SIG-M5 (cell line): ENCODE measurements at regions not wholly inside any gene's neighbourhood (a gene's known extent, or its start where the extent isn't known, plus 50 kb on each side); places are given as distances from the start of the nearest gene placed in this dataset.
"Not testable (repeated sequence)": the region's sequence is repeated elsewhere in the genome, so short reads cannot be mapped to it uniquely, and the experiment has no call there.

ENCODE experiments used
- DNase-seq: peaks from one replicate; lab custom pipeline; 2025; lab: John Stamatoyannopoulos, UW

GRCh38 chr5:153267506-153267905 is 223.0 kb upstream of the GRIA1 start:
- DNase-seq: no peak

DNA sequence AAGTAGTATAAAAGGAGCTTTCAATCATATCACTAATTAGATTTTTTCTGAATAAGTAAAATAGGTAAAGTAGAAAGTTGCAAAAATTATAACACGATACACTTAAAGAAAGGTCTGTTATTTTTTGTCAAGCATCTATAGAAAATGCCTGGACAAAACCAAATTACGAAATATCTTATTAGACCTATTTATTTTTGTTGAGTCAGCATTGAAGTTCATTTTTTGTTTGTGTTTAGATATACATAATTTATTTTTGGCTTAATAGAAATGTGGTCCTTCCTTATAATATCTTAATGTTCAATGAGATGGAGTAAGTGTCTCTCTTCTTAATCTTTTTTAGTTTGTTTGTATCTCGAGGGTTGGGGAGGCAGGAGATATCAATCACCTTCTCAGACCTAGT is 214.8 kb upstream of the GRIA1 start:
- DNase-seq: no peak

- no peak for DNase-seq
Measured at GRCh38 chr5:153276151-153276550, 214.3 kb upstream of the GRIA1 start.

DNA sequence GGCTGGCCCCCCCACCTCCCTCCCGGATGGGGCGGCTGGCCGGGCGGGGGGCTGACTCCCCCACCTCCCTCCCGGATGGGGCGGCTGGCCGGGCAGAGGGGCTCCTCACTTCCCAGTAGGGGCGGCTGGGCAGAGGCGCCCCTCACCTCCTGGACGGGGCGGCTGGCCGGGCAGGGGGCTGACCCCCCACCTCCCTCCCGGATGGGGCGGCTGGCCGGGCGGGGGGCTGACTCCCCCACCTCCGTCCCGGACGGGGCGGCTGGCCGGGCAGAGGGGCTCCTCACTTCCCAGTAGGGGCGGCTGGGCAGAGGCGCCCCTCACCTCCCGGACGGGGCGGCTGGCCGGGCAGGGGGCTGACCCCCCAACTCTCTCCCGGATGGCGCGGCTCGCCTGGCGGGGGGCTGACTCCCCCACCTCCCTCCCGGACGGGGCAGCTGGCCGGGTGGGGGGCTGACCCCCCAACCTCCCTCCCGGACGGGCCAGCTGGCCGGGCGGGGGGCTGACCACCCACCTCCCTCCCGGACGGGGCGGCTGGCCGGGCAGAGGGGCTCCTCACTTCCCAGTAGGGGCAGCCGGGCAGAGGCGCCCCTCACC is 194.1 kb upstream of the GRIA1 start:
- not testable (repeated sequence) for DNase-seq

GRCh38 chr5:153299891-153300290 is 190.6 kb upstream of the GRIA1 start:
- DNase-seq: no peak

DNA sequence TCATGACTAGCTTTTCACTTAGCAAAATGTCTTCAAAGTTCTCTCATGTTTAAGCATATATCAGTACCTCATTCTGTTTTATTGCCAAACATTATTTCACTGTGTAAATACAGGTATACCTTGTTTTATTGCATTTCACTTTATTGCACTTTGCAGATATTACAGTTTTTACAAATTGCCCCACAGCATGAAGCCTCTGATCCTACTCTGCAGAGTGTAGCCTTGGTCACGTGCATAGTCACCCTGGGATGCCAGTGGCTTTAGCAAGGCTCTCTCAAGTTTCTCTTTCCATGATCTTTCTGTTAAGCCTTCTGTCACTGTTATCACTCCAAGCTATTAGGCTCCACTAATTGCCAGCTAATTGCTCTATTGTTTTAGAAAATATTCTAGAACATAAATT is 182.2 kb upstream of the GRIA1 start:
- no peak for DNase-seq

- DNase-seq: no peak
Measured at GRCh38 chr5:153318556-153318955, 171.9 kb upstream of the GRIA1 start.

- DNase-seq: no peak
Measured at GRCh38 chr5:153321478-153321877, 169.0 kb upstream of the GRIA1 start.

DNA sequence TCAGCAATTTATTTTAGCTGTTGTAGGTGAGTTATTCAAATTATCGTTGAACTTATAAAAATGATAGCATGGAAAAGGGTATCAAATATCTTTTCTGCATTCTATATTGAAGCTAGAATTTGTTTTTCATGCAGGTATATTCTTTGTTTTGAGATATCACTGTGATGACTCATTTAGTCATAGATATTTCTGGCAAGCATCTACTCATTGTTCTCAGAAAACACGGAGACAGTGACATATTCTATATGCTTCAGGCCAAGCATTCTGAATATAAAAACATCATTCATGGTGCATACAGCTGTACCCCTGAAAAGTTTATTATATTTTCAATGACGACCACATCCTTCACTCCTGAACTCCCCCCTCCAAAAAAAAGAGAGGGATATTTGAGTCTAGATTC is 150.3 kb upstream of the GRIA1 start:
- DNase-seq: no peak

DNA sequence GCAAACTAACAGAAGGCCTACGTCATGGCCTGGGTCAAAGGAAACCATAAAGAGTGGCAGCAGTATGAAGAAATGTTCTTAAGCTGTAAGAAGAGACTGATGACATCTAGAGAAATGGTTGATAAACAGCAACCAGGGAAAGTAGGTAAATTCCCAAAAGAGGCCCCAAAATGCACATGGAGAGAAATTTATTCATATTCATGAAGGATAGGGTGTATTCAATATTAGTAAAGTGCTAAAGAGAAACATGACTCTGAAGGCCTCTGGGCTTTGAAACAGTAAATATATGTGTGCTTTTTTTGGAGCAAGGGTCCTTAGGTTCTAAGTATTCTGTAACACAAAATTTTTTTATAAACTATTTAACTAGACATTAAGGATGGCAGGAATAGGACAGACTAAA is 149.7 kb upstream of the GRIA1 start:
- no peak for DNase-seq

DNA sequence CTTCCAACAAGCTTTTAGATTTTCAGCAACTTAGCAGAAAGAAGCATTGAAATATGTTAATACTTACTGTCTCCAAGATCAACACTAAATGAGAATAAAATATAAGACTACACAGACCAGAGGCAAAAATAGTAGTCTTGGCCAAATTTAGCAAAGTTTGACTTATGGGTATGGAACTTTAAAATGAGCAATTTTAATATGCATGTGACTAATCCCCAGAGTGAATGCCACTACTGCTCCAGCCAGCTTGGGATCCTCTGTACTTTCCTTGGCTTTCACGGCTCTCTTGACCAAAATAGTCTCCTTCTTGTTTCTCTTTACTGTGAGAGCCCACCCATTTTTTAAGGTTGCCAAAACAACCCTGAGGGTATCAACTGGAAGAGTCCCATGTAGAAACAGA is 148.0 kb upstream of the GRIA1 start:
- DNase-seq: no peak

- no peak for DNase-seq
Measured at GRCh38 chr5:153347611-153348010, 142.9 kb upstream of the GRIA1 start.

DNA sequence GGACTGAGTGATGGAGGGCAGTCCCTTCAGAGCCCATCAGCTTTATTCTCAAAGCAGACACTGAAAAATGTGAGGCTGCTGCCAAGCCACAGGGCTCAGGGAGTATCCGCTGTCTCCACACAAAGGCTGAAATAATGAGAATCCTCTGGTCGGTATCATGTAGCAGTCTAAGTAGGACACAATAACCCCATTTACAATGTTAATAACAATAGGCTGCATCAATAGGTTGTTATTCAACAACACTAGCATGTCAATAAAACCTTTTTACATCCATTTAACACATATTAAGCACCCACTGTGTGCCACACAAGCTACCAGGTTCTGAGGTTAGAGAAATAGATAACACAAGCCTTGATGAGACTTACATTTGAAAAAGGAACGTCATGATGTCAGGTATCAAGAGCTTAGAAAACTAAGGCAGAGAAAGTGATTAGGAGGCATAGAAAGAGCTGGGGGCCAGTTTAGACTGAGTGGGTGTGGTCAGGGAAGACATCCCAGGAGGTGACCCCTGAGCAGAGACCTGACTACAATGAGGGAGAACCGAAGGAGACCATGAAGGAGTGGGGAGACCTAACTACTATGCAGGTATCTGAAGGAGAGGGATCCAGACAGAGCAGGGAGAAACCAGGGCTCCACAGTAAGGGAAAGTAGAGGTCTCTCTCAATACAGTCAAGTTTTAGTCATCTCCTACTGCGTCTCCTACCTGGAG is 140.1 kb upstream of the GRIA1 start:
- DNase-seq: no peak

GRCh38 chr5:153352685-153353219 is 137.7 kb upstream of the GRIA1 start:
- DNase-seq: no peak

DNA sequence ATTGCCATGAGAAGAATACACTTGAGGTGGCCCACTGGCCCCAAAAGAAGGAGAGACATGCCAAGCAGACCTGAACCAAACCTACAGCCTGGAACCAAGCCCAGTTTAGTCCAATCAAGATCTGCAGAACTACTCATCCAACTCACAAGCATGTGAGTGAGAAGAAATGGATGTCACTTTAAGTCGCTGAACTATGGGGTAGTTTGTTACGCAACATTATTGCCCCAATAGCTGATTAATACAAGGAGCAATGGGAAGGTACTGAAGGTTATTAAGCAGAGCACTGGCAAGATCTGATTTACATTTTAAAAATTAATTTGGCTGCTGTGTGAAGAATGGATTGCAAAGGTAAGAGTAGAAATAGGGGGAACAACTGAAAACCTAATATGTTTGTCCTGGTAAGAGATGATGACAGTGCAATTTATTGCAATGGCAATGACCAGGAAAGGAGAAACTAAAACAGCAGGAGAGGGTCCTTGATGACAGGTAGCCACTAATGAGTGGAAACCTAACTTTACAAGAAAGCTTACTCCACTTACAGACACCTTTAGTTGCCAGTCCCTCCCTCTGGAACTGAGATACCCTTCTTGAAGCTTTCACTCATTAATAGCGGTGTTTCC is 132.9 kb upstream of the GRIA1 start:
- DNase-seq: no peak

- DNase-seq: no peak
Measured at GRCh38 chr5:153358315-153358976, 132.0 kb upstream of the GRIA1 start.

GRCh38 chr5:153360860-153361259 is 129.6 kb upstream of the GRIA1 start:
- no peak for DNase-seq

DNA sequence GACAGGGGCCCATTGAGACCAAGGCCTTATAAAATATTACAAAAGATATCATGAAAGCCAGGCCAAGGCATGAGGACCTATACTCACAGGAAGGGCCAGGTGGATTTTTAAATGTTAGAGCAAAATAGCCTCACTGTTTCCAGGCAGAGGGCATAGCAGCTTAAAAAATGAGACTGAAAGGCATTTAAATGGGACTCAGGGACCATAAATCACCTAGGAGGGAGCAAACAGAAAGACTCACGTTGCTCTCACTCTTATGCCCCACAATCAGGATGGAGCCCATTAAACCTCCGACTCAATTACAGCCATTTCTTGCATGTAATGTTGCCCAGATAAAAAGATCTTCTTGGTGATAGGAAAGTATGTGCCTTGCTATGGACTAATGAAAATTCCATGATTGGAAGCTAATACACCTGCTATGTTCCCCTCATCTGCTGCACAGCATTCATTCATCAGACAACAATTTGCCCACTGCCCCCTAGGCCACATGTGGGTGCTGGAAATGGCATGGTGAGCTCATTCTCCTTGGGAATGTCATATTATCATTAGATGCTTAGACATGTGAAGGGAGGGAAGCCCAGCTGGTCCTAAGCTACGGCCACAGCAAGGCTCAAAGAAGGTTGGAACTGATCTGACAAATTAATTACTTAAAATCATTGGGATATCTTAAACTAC is 128.6 kb upstream of the GRIA1 start:
- DNase-seq: no peak

DNA sequence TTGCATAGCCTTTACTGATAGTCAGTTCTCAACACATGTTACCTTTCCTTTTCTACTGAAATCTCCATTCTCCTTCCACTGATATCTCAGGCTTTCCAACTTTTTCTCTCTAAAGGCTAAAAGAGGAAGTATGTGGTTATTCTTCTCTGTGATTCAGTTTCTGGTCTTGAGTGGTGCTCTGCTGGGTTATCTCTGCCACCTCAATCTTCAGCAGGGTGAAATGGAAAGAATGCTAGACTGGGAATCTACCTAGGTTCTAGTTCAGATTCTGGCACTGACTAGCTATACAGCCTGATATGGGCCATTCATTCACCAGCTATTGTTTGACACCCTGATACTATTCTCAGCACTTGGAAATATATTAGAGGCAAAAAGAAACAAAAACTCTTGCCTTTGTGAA is 124.9 kb upstream of the GRIA1 start:
- no peak for DNase-seq

DNA sequence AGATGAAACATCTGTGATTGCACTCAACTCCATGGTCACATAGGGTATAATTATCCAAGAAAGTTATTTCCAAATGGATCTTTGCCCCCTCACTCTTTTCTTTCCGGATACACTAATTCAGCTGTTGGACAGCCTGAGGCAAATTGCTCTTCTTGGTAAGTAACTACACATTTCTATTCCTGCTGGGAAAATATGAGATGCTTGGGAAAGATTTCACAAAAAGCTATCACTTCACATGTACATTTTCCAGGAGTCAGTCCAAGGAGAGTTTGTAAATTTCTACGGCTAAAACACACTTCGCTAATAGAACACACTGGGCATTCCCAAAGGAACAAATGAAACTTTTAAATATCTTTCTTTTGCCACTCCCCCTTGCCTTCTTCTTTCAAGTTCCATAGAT is 123.0 kb upstream of the GRIA1 start:
- no peak for DNase-seq

DNA sequence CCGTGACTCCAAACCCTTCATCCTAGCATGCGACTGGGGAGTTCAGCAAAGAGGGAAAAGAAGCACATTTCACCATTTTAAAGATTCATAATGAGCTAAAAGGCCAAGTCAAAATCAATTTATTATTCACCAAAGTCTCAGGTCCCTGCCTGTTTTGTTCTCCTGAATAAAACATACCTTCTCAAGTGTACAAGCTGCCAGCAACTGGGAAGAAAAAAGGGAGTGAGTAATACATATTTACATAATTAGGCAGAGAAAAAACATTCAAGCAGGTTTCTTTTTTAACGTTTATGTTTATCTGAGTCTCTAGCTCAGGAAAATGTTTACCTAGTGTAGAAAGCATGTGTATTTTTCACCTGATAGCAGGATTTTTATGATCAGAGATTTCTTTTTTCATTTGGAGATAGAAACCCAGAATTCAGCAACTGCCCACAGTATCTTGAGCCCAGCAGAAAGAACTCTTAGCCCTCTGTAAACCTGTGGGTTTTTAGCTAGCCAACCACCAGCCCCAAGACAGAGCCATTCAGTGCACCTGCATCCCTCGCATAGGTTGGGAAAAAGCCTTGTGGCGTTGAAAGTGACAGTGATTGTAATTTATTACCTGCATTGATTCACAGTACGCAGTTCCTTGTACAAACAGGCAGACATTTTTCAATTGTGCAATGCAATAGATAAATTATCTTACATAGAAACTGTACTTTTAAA is 117.9 kb upstream of the GRIA1 start:
- DNase-seq: no peak

DNA sequence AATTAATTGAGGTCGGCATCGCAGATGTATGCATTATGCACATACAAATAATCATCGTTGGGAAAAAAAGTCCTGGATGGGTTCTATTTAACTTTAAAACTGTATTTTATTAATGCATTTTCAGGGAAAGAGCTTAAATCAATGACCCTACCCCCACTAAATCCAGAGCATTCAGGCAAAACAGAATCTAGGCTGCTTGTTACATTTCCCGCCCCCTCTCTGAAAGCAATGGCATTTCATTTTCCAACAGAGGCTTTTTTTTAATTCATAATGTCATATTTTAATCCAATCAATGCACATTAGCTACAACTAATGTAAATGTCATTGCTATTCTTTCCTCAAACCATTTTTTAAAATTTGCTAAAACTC is 117.4 kb upstream of the GRIA1 start:
- no peak for DNase-seq
